G401 (cell line): ENCODE measurements at regions not wholly inside any gene's neighbourhood (a gene's known extent, or its start where the extent isn't known, plus 50 kb on each side); places are given as distances from the start of the nearest gene placed in this dataset.
"Not testable (repeated sequence)": the region's sequence is repeated elsewhere in the genome, so short reads cannot be mapped to it uniquely, and the experiment has no call there.

ENCODE experiments used
- DNase-seq: peaks from one replicate; pipeline ENCODE4 v3.0.0-alpha.2; 2015; ENCODE audit warnings: low spot score
- in situ Hi-C: cut with HindIII; loops from 2 replicates; pipeline ENCODE4 v1.10.0; 2016; ENCODE audit warnings: low sequenced_read_pairs, mixed read lengths

- in situ Hi-C loops: no loop called here
- DNase-seq: peak; percentile 59
Observed at GRCh38 chr15:92818651-92819277, 81.4 kb upstream of the CHD2 start.

DNA sequence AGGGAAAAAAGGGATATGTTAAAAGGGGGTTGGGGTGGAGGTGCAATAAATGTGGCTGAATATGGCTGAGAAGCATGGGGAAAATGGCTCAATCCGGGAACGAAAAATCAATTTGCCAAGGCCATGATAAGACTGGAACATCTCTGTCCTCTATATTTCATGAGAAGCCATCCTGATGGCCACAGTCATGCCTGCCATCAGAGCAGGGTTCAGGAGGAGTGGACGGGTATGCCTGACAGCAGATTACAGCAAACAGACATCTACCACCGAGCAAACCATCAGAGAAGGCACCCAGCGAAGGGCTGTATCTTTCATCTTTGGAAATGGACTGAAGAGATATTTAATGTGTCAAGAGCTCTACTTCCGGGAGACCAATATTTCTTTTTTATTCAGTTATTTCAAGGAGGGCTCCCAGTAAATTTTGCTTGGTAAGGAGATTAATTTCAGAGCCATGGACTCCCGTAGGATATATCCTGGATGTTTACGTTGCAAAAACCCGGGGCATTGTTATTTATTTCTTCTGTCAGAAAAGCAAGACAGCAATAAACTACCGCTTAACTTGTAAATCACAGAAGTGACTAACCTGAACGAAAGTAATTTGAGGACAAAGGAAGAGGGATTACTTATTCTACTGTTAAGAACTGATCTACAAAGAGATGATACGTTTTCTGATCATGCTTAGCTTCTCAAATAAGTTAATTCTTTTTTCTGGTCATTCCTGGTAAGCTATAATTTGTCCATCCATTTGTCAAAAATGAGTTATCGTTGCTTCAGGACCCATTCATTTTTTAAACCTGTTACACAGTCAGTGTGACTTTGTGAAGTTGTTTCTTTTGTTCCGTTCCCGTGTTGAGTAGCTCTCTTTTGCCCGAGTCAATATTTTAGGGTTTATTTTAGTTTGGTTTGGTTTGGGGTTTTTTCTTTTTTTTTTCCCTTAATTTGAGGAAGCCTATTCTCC, 80.6 kb upstream of the CHD2 start:
- in situ Hi-C loops: no loop called here

DNA sequence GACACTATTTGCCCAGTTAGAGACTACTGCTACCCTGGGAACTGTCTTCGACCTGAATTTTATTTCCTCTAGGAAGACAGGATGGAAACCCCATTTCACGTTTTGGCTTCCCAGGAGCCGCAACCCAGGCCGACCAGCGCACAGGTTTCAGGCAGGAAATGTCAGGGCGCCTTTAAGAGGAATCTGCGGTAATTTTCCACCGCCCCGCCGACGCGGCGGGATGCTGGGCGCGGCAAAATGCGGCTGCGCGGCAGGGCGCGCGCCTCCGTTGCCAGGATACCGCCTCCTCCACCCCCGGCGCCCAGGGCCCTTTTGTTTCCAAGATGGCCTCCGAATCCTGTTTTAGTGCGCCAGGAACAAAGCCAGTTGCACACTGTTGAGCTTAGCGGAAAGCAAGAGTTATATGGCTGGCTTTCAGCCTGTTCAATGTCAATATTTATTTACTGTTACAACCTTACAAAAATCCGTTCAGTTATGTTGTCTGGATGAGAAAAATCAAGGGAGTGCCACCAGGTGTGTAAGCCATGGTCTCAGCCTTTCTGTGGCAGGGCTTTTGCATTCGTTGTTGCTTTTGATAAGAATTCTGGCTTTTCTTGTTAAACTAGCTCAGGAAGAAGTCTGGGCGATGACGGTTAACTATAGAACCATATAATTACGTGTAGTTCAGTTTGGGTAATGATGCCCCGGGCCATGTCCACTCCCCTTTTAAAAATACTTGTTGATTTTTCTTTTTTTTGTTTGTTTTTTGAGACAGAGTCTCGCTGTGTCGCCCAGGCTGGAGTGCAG, 79.7 kb upstream of the CHD2 start:
- peak; percentile 95 for DNase-seq
- in situ Hi-C loops: no loop called here

More for the DNA sequence above, 80.6 kb upstream of the CHD2 start:
- DNase-seq: peak; percentile 73

DNA sequence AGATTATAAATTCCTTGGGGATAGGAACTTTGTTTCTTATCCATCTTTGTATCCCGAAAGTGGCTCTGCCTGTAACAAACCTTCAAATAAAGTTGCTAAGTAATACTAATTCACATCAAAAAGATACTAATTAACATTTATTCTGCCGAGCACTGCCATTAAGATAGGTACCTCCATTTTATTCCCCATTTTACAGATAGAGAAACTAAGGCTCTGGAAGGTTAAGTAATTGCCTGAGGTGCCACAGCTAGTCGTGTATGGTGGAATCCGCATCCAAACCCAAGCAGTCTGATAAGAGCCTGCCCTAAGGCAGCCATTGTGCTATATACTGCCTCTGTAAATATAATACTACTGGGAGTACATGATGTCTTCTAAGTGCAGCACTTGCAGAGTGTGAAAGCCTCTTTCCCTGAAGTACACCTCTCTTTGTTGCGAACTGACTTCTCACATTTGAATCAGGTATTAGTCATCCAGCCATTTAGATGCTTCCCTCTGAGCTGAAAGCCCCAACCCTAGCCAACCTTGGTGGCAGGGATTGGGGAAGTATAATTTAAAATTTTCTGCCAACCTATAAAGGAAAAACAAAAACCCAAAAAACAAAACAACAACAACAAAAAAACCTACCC, 78.5 kb upstream of the CHD2 start:
- in situ Hi-C loops: no loop called here
- DNase-seq: peak; percentile 24

DNA sequence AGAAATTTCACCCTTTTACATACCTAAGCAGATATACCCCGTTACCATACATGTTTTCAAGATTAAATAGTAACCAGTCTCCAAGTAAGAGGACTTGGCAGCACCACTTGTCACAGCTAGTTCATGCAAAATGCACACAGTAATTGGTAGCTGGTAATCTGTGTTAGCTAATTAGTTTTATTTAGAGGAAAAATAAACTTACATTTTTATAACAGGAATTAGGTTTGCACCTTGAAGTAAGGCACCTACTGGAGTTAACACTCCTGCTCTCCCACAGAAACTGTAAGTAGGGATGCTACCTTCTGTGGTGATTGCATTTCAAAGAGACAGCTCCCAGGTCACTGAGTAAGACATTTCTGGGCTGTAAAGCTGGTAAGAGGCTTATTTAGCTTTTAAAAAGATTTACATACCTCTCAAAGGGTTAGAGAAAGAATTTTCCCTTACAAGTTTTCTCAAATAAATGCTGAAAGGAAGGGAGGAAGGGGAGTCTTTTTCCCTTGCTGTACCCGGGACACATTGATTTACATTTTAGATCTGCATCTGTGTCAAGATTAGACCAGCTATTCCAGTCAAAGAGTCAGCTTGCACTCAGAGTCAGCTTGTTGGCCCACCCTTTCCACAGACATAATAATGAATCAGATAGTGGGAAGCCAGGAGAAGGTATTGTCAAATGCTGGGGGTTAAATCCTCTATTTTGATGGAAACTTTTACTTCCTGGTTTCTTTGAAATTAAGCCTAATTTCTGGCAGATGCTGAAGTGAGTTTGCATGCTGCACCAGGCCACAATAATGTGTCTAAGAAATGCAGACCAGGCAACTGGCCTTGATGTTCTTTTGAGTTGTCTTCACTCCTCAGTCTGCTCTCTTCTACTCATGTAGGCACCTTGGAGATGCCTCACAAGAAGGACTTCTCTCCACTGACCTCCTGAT, 77.6 kb upstream of the CHD2 start:
- peak; percentile 52 for DNase-seq
- in situ Hi-C loops: no loop called here

DNA sequence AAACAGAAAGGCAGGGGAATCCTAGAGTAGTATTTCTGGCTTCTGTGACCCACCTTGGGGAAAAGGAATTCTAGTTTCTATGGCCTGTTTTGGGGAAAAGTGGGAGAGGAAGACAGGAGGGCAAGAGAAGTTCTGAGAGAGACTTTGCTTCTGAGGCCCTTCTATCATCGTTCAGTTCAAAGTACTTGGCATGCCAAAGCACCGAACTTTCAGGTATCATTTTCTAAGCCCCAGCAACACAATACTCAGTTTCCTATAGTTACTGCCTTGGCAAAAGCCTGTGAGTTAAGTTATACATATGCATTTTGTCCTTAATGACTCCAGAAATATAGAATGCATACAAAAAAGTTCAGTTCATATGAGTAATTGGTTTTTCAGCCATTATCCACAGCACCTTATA, 74.1 kb upstream of the CHD2 start:
- in situ Hi-C loops: no loop called here
- DNase-seq: no peak

DNA sequence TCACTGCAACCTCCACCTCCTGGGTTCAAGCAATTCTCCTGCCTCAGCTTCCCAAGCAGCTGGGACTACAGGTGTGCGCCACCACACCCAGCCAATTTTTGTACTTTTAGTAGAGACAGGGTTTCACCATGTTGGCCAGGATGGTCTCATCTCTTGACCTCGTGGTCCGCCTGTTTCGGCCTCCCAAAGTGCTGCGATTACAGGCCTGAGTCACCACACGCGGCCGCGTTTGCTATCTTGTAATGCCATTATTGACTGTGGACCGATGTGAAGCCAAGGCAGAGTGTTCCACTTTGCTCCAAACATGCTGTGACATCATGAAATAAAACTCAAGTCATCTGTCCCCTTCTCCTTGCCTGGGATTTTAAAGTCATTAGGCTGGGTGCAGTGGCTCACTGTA, 72.1 kb upstream of the CHD2 start:
- DNase-seq, in situ Hi-C loops: not testable (repeated sequence)

GRCh38 chr15:92829875-92830274, 70.2 kb upstream of the CHD2 start:
- in situ Hi-C loops: no loop called here
- no peak for DNase-seq

DNA sequence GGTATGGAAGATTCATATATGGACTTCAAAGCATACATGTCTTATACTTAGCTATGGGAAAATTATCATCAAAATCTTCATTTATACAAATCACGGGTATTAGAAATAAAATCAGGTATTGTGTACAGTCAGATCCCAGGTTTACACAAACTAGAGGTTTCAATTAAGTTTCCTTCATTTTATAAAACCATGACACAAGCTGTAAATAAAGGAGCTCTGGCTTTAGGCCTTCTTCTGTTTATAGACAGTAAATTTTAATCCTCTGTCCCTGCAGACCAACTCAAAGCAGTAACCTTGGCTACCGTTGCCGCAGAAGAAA, 68.8 kb upstream of the CHD2 start:
- DNase-seq: no peak
- in situ Hi-C loops: no loop called here

GRCh38 chr15:92831655-92832328, 68.3 kb upstream of the CHD2 start:
- in situ Hi-C loops: no loop called here
- peak; percentile 97 for DNase-seq

- peak; percentile 26 for DNase-seq
- in situ Hi-C loops: no loop called here
Observed at GRCh38 chr15:92833106-92833433, 67.1 kb upstream of the CHD2 start.

GRCh38 chr15:92833493-92834271, 66.4 kb upstream of the CHD2 start:
- in situ Hi-C loops: no loop called here

DNA sequence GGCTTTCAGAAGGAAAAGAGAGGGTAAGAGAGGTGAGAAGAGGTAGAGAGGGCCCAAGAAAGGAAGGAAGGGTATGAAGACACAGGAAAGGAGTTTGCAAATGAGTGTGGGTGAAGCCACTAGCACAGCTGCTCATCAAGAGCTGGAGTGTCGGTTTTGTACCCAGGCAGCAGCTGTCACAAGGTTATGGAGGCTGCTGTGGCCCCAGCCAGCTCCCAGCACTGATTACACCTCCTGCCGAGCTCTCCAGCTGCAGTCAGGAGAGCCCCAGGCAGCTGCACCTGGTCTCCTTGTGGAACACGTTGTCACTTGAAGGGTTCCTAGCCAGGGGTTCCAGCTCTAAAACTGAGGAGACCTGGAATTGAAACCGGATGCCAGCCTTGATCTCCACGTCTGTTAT, 60.4 kb upstream of the CHD2 start:
- in situ Hi-C loops: no loop called here
- DNase-seq: no peak

More at GRCh38 chr15:92833493-92834271, 66.4 kb upstream of the CHD2 start:
- DNase-seq: no peak

DNA sequence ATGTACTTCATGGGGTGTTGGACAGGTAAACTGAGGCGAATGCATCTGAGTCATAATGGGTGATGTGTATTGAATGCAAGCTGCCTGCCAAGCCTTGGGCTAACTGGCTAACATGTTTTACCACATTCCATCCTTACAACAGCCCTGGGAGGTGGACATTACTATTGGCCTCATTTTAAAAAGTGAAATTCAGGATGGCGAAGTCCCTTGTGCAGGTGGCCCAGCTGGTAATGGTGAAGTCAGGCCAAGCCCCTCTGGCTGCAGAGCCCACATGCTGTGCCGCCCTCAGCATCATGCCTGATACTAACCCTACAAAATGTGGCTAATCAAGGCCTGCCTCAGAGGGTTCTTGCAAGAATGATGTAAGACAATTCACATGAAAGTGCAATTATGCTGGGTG, 60.0 kb upstream of the CHD2 start:
- no peak for DNase-seq
- in situ Hi-C loops: no loop called here

- no peak for DNase-seq
- in situ Hi-C loops: no loop called here
Observed at GRCh38 chr15:92843326-92843725, 56.8 kb upstream of the CHD2 start.

- in situ Hi-C loops: no loop called here
- DNase-seq: no peak
Observed at GRCh38 chr15:92843814-92844213, 56.3 kb upstream of the CHD2 start.

DNA sequence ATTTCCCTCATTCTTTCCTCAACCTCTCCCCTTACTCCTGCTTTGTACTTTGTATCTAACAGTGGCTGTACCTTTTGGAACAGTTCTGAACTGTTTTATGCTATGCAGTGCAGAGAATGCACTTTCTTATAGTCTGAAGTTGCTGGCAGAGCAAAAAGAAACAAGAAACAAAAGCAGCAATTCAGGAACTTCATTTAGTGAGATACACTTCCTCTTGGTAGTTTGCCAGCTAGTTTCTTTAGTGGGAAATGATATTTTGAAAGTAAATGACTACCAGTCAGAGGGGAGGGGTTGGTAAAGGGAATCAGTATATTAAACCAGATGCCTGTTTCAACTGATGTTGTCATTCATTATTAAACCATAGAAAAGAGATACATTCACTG, 55.0 kb upstream of the CHD2 start:
- no peak for DNase-seq
- in situ Hi-C loops: no loop called here
